GM19455 (cell line): ENCODE measurements at regions not wholly inside any gene's neighbourhood (a gene's known extent, or its start where the extent isn't known, plus 50 kb on each side); places are given as distances from the start of the nearest gene placed in this dataset.

ENCODE experiments used
- ATAC-seq: cut with Tn5 transposase; IDR thresholded peaks from one replicate; pipeline ENCODE4 v1.9.1; 2021; ENCODE audit not compliant: unreplicated experiment

- no peak for ATAC-seq
These were observed 153.2 kb downstream of the RTP5 start for GRCh38 chr2:242022550-242023290.

GRCh38 chr2:242024751-242025355 is 155.3 kb downstream of the RTP5 start:
- no peak for ATAC-seq

- no peak for ATAC-seq
These were observed 158.3 kb downstream of the RTP5 start for GRCh38 chr2:242027676-242028450.

- no peak for ATAC-seq
These were observed 160.1 kb downstream of the RTP5 start for GRCh38 chr2:242029422-242030225.

- ATAC-seq, result no peak
These were observed 160.7 kb downstream of the RTP5 start for GRCh38 chr2:242030226-242030575.

- no peak for ATAC-seq
These were observed 161.3 kb downstream of the RTP5 start for GRCh38 chr2:242030858-242031257.

- ATAC-seq, result no peak
These were observed 162.0 kb downstream of the RTP5 start for GRCh38 chr2:242031481-242032019.

GRCh38 chr2:242032780-242033656 is 163.5 kb downstream of the RTP5 start:
- no peak for ATAC-seq

GRCh38 chr2:242034138-242034537 is 164.6 kb downstream of the RTP5 start:
- ATAC-seq, result no peak

- ATAC-seq, result no peak
These were observed 165.7 kb downstream of the RTP5 start for GRCh38 chr2:242034996-242035814.

GRCh38 chr2:242035858-242036652 is 166.5 kb downstream of the RTP5 start:
- ATAC-seq, result no peak

- ATAC-seq, result no peak
These were observed 167.1 kb downstream of the RTP5 start for GRCh38 chr2:242036653-242036950.

- no peak for ATAC-seq
These were observed 168.8 kb downstream of the RTP5 start for GRCh38 chr2:242038166-242038927.

- no peak for ATAC-seq
These were observed 169.4 kb downstream of the RTP5 start for GRCh38 chr2:242038928-242039341.

- ATAC-seq, result no peak
These were observed 170.8 kb downstream of the RTP5 start for GRCh38 chr2:242040303-242040655.

GRCh38 chr2:242040681-242041080 is 171.2 kb downstream of the RTP5 start:
- ATAC-seq, result no peak

- ATAC-seq, result no peak
These were observed 172.3 kb downstream of the RTP5 start for GRCh38 chr2:242041816-242042215.
